ENCODE measurements at regions not wholly inside any gene's neighbourhood (a gene's known extent, or its start where the extent isn't known, plus 50 kb on each side); places are given as distances from the start of the nearest gene placed in this dataset.
A peak's percentile ranks its signal among the peaks of the same experiment; 100 is the strongest.

DNA sequence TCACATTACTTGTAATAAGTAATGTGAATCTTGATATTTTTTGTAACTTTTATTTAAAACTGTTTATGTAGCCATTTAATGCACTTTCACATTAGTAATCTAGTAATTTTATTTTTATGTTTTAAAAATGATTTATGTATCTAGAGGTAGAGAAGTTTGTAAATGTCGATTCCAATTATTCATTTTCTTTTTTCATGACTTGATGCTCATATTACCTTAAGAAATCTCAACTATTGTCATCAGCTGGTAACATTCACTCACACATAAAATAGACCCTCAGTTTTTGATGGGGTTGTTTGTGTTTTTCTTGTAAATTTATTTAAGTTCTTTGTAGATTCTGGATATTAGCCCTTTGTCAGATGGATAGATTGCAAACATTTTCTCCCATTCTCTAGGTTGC is 351.7 kb upstream of the CDH7 start:
- no peak for DNase-seq

DNA sequence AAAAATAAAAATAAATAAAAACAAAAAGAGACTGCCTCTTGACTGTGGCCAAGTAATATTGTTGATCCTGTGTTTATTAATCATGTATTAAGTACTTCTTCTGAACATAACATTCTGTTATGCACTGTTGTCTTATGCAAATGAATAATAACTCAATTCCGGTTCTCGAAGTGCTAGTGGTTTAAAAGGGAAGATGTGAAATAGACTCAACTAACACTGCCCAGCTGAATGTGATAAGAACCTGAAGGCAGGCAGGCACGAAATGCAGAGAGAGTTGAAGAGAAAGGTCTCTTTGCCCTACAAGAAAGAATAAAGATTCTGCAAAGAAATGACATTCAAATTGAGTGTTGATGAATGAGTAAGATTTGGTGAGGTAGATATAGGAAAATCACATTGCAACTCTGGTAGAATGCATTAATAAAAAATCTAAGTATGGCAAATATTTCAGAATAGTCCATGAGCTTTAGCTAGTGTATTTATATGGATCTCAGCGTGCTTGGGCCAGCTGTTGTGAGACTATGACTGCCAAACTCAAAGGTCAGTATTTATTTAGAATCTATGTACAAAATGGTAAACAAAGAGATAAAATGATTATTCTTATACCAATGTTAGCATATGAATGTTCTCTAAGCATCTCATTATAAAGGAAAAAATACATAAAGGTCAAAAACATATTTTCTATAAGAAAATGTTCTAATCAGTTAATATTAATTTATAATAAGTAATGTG is 352.3 kb upstream of the CDH7 start:
- DNase-seq: no peak

DNA sequence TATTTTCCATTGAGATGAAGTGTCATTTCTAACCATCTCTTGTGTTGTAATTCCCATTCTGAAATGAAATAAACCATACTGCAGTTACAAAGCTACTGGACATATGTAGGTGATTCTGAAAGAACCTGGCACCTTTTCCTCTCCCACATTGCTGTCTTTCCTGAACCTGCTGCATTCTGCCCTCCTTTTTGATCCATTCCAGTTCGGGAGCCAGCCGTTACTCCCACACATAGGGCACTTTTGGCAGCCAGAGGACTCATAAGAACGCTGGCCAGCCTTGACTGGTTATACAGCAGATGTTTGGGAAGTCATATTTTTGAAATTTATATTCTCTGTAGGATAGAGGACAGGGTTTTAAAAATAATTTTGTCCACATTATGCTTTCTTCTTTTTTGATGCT is 369.8 kb upstream of the CDH7 start:
- DNase-seq: no peak

DNA sequence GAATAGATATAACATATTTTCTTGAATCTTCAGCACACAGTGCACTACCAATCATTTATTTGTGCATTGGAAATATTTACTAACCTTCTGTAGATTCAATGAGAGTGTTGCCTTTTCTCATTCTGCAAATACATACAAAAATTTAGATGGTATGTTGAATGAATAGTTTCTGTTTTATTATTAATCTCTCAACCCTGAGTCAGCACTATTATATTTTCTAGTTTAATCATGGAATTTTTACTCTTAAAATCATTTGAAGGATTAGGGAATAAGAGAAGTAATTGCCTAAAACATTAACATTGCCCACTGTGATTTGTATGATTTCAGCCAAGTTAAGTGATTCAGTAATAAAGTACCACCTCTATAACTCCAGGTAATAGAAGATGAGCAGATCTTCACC is 370.2 kb upstream of the CDH7 start:
- no peak for DNase-seq

DNA sequence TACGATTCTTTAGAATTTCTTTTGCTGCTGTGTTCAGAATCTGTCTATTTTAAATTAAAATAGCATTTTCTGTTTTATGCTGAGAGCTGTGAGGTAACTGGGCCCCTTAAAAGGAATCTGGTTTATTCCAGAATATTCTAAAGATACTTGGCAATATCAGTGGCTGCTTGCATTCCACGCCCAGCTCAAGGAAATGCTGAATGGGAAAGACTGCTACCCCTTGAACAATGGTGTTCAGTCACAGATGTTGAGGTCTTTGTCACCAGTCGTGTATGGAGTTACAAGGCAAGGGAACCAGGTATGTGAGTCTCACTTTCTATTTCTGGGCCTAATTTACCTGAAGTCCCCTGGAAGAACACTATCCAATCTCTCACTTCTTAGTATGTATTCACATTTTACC is 377.9 kb upstream of the CDH7 start:
- no peak for DNase-seq

DNA sequence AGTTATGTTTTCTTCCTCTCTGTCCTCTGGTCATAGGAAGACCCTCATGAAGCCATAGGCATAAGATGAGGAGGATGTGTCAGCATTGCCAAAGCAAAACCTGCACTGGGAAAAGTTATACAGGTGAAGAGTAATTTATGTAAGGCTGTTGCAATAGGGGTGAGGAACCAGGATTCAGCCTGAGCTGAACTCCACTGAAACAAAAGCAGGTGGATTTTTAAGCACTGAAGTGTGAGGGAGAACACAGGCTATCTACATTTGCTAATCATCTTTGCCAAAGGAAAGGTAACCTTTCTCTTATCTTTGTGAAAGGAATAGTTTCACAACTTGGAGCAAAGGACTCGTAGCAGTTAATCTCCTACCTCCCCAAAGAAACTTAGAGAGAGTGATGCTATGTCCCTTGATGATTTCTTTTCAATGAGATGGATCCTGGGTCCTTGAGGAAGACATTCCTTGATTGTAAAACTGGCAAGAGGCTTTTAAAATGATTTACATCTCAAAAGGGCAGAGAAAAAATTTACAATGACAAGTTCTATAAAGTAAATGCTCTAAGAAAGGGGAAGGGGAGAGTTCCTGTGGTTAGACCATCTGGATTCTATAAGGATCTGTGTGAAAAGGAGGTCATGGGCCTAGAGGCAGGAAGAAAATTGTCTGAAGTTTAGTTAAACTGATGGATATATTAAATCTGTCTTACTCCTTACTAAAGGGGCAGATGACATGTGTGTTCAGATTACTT is 385.4 kb upstream of the CDH7 start:
- no peak for DNase-seq

DNA sequence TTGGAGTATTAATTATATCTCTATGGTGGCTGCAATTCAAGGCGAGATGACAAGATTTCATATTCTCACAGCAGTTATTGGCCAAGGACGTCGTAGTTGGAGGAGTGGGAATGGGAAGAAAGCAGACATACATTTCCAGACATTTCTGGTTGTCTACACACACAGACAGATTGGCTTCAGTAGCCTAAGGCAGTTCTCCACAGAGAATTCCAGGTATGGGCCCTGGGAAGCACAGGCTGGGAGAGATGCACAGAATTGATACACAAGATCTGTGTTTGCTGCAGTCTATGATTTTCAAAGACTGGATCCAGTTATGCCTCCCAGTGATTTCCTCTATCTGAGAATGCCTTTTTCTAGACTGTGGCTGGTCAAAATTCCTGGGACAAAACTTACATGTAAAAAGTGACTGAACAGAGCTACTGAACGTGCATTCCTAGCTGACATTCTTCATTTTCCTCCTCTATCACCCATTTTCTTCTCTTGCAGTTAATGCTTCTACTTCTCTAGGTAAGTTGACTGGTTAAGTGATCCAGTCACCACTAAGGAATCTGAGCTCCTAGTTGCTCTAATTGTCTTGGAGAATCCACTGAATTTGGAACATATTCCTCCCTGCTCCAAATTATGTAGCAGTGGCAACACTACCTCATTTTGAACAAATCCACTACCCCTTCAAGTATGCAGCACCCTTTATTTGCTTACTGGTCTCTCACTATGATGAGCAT is 386.7 kb upstream of the CDH7 start:
- DNase-seq: no peak

DNA sequence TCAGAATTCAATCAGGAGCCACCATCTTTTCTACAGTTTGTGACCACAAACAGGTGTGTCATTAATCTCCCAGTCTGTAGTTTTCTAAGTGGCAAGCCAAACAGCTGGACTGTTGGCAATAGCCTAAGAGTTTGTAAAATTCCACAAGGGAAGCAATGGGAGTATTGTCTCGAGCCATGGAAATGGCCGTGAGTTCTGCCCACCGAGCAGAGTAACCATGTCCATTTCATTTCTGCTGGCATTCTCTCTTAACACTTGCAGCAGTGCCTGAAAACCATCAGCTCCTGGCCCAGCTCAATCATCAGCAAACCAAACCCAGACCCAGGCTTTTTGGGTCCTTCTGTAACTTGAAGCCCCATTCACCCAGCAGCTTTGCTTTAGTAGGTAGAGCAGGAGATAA is 387.8 kb upstream of the CDH7 start:
- DNase-seq: no peak

DNA sequence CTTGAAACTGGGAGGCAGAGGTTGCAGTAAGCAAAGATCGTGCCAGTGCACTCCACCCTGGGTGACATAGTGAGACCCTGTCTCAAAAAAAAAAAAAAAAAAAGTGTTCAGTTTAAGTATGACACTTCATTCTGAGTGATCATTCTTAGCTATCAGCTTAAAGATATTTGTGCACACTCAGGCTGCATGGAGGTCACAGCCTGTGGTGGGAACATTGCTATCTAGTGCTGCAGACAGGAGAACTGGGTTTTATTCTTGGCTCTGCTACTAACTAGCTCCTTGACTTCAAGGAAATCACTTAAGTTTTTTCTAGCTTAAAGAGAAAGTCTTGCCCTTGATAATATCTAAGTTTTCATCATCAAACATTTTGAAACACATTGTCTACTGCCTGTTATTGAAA is 391.3 kb upstream of the CDH7 start:
- no peak for DNase-seq

DNA sequence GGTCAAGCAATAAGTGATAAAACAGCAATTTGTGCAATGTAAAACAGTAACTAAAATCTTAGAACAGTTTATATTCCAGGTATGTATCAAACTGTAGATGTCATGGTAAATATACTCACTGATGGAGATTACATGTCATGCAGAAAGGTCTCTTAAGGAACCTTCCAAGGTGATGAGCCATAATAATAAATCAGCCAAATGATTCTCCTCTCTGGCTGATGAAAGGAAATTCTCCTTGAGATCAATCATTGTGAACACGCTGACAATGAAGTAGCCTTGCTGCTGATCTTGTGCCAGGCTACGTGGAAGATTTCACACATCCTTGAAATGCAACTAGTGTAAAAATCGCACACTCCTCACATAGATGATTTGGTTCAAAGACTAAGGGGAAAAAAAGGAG is 392.5 kb upstream of the CDH7 start:
- no peak for DNase-seq

DNA sequence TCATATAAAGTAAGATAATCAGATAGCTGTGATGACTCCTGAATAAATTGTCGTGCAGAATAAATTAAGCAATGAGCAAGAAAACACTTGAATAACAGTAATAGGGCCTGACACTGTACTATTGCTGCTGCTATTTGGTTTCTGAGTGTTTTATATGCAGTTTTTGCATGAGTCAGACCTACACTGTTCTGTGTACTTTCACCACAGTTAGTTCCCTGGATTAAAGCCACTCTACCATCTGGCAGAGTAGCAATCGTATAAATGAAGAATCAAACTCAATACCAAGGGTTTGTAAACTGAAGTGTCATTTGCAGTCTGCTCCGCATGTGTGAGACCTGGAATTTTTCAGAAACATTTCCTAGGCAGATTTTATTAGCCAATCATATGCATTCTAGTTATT is 398.6 kb upstream of the CDH7 start:
- DNase-seq: peak in 1 of 2 donors; percentile 3

DNA sequence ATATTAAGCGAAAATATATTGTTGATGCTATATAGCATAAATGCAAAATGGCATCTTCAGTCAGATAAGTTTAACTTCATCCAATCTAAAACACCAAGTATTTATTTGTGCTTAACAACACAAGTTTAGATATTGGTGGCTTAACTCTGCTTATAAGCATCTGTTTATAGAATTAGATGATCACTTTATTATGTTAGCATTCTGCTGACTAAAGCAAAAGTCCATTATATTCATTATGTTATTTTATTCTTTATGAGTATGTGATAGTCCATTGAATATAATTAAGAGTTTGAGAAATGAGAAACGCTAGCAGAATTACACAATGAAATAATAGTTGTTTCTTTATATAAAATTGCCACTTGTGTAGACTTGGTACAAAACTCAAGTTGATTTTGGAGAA is 401.2 kb upstream of the CDH7 start:
- DNase-seq: no peak

DNA sequence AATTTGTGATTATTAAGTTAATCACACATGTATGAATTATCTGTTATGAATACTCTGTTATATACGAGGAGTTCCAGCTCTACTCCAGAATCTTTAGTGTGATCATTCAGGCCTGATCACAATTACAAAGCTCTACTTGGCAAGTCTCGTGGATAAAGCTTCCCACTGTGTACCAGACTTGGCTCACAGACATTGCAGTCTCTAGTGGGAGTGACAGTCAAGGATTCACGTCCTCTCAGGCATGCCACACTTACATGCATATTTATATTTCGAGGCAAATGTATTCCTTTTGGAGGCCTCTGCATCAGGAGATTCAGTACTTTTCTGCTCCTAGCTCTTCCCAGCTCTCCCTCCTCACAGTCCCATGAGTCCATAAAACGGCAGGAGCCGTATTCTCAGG is 403.4 kb upstream of the CDH7 start:
- DNase-seq: no peak

DNA sequence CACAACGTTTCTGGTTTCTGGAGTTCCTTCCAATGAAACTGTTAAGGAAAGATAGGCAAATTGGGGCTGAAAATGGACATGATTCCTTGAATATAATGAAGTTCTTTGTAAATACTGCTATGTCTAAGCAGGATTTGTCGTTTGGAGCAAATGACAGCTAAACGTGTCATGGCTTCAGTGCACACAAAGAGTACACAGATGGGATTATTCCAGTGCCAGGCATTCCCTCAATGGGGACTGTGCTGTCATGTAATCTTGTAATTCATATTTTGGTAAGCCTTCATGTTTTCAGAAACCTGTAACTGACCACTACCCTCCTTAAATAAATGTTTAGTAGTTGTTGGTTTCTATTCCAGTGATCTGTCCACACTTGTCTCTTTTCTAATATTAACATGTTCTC is 404.7 kb upstream of the CDH7 start:
- DNase-seq: no peak

DNA sequence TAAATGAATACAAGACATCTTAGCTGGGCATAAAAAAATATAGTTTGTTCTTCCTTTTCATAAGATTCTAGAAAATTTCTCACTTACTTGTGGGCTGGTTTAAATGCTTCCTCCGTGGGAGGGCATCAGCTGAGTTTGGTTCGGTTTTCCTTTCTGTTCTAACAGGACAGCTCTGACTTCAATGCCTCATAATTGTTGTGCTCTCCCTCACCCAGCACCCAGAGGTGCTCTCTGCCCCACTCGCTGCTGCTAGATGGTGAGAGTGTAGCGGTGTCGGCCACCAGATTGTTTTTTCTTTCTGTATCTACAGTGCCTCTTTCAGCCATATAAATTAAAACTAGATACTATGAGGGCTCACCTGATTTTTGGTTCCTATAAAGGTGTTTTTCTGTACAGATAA is 407.2 kb upstream of the CDH7 start:
- no peak for DNase-seq

DNA sequence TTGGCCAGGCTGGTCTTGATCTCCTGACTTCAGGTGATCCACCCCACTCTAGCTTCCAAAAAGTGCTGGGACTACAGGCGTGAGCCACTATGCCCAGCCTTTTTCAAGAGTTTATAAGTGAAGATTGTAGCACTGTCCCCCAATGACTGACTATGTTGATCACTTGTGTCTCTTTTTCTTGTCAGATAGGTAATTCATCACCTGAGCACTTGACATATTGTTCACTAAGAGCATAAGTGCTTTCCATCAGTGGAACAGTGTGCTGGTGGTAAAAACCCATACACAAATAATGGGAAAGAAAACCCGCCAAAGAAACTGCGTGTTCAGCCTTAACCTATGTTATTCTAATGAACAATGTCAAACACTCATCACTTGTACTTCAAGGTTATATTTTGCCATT is 414.4 kb upstream of the CDH7 start:
- no peak for DNase-seq

DNA sequence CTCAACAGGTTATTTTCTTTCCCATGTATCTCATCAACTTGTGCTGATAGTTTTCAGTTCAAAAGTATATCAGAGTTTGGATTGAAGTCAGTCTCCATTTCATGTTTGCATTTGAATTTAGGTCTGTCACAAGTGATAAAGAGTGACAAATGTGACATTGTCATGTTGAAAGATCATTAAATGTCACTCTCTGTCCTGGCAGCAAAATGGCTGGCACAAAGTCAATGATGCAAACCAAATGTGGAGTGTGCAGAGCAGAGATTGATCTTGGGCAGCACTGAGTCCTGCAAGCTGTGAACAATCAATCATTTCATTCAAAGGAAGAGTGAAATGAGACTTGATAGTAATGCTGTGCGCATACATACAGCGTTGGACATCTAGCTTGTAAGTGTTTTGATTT is 421.8 kb upstream of the CDH7 start:
- no peak for DNase-seq

DNA sequence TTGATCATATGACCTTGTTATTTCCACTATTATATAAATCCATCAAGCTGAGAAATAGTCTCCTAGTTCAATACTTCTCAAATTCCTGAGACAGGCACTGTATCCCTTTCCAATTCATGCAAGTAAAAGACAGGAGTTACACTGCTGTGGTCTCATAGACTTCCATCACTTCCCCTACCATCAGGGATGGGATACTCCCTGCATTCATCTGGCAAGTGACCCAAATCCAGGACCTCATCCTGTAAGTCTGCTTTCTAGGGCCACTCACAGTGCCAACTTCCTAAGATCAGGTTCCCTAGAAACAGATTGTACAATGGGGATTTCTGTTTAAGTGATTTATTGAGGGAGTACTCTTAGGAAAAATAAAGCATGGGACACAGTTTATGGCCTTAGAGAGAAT is 424.0 kb upstream of the CDH7 start:
- no peak for DNase-seq

DNA sequence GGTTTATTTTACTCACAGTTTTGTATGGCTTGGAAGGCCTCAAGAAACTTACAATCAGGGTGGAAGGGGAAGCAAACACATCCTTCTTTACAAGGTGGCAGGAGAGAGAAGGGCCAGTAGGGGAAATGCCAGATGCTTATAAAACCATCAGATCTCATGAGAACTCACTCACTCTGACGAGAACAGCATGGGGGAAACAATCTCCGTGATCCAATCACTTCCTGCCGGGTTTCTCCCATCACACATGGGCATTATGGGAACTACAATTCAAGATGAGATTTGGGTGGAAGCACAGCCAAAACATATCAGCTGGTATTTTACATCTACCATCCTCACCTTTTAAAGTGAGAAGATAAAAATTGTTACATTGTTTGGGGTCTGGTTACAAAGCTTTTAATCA is 427.9 kb upstream of the CDH7 start:
- DNase-seq: no peak

DNA sequence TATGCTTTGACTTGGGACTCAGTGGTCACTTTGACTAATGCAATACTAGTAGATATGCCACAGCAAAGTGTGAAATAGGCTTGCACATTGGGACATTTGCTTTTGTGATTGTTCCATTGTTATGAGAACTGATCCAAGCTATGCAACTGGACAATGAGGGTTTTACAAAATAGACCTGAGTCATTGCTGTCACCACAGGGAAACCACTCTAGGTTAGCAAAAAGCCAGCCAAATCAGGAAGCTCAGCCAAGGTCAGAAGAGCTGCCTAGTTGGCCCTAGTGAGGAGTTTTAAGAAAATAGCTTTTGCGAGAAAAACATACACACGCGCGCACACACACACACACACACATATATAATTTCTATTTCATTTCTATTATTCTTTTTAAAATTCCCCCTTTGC is 452.4 kb upstream of the CDH7 start:
- DNase-seq: no peak

DNA sequence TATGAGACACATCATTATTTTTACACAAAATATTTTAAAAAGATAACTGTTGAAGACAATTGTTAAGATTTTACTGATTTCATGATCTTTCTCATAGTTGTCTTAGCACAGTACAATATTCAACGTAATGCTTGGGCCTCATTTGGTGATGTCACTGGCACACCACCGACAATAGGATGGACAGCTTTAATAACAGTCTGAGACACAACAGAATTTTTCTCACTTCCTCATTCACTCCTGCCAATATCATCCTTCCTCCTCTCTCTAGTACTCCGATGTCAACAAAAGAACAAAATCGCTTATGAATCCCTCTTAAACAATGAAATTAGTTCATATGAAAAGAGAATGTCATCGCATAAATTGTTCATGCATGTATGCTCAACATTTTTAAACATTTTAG is 461.9 kb upstream of the CDH7 start:
- DNase-seq: no peak

DNA sequence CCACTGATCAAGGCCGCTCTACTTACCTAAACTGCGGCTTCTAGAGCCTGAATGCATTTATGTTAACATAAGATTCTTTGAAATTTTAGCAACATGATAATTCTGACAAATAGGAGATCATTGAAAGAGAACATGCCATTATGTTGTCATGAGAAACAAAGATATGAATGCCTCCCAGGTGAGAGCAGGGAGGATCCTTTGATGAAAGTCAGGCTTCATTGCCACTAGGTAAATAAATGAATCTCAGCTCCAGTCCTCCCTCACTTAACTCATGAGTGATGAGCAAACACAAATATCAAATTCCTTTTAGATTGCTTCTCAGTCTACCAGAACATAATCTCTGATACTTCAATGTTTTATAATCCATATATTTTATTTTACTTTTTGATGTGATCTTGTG is 463.2 kb upstream of the CDH7 start:
- DNase-seq: no peak

DNA sequence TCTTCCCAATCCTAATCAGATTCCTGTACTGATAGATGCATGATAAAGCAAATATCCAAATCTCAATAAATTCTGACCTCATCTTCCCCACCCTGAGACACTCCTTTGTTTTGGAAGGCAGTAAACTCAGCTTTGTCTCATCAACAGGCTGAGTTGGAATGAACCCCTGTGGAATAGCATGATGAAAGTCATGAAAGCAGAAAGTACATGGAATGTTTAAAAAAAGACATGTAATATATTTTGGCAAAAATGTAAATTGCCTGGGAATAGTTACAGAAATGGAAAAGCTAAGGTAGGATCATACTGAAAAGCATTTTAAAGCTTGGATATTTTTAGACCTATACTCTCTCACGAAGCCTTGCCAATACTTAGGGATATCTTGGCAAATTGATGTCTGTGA is 468.7 kb upstream of the CDH7 start:
- DNase-seq: no peak

DNA sequence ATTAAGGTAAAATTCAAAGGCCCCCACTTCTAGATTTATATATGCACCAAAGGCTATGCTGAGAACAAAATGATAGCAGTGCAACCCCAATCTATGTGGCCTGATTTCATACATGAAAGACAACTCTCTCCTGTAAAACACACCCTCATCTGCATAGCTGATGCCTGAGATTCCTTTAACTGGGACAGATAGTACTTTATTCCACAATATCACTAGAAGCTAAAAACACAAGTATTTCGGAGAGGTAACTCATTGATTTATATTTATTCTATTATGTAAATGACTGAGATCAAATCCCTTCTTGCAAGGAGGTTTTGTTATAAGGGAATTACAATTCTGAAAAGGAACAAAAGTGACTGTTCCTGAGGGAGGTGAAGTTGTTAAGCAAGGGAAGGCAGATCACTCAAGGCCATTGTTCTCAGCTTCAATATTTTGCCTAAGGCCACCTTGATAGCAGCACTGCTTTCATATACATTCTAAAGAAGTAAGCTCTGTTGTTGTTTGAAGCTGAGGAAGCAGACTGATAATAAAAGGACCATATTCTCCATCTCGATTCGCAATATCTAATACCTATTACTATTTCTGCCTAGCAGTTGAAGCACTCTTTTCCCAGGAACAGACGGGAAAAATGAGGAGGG is 471.0 kb upstream of the CDH7 start:
- DNase-seq: no peak

Measured in hippocampal formation (tissue), 2 donors.